Keratinocyte (primary cell): ENCODE measurements at regions not wholly inside any gene's neighbourhood (a gene's known extent, or its start where the extent isn't known, plus 50 kb on each side); places are given as distances from the start of the nearest gene placed in this dataset.

ENCODE experiments used
- EZH2 ChIP-seq: IDR thresholded peaks from one replicate; pipeline ENCODE4 v1.6.1; 2012; ENCODE audit warnings: inconsistent platforms, mild to moderate bottlenecking, low read length, moderate library complexity
- TF ChIP-seq, protein P1 (sequence below), 3 experiments: IDR thresholded peaks in 1 of 3; conservative IDR thresholded peaks in 1 of 3; optimal IDR thresholded peaks in 1 of 3; 2 replicates in 2 of 3; 3 replicates in 1 of 3; pipeline versions ENCODE3 to v1.5.1; 2011; ENCODE audit warnings: low read length in 3 of 3, mild to moderate bottlenecking in 3 of 3, moderate library complexity in 2 of 3, control low read depth in 1 of 3, inconsistent platforms in 1 of 3; ENCODE audit not compliant: insufficient read depth in 2 of 3; ENCODE audit errors: extremely low read depth in 1 of 3

GRCh38 chr1:171427852-171428471 lies 57.4 kb upstream of the PRRC2C start:
- TF ChIP-seq, protein P1, sequence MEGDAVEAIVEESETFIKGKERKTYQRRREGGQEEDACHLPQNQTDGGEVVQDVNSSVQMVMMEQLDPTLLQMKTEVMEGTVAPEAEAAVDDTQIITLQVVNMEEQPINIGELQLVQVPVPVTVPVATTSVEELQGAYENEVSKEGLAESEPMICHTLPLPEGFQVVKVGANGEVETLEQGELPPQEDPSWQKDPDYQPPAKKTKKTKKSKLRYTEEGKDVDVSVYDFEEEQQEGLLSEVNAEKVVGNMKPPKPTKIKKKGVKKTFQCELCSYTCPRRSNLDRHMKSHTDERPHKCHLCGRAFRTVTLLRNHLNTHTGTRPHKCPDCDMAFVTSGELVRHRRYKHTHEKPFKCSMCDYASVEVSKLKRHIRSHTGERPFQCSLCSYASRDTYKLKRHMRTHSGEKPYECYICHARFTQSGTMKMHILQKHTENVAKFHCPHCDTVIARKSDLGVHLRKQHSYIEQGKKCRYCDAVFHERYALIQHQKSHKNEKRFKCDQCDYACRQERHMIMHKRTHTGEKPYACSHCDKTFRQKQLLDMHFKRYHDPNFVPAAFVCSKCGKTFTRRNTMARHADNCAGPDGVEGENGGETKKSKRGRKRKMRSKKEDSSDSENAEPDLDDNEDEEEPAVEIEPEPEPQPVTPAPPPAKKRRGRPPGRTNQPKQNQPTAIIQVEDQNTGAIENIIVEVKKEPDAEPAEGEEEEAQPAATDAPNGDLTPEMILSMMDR (optimal IDR thresholded peaks at IDR 0.05 in 1 of 3, IDR thresholded peaks at IDR 0.05 in 1 of 3, conservative IDR thresholded peaks at IDR 0.05 in 1 of 3; ENCODE audit: extremely low read depth in 1 of 3, insufficient read depth in 2 of 3, low read length in 3 of 3) = no peak
- no peak for TF ChIP-seq EZH2
